NCI-H1436 (cell line): ENCODE measurements at regions not wholly inside any gene's neighbourhood (a gene's known extent, or its start where the extent isn't known, plus 50 kb on each side); places are given as distances from the start of the nearest gene placed in this dataset.
A peak's percentile ranks its signal among the peaks of the same experiment; 100 is the strongest.

Experiments
- DNase-seq: peaks from one replicate; lab custom pipeline; 2025; lab: John Stamatoyannopoulos, UW

GRCh38 chr2:4844881-4845280 is 847.3 kb upstream of the SOX11 start:
- no peak for DNase-seq

DNA sequence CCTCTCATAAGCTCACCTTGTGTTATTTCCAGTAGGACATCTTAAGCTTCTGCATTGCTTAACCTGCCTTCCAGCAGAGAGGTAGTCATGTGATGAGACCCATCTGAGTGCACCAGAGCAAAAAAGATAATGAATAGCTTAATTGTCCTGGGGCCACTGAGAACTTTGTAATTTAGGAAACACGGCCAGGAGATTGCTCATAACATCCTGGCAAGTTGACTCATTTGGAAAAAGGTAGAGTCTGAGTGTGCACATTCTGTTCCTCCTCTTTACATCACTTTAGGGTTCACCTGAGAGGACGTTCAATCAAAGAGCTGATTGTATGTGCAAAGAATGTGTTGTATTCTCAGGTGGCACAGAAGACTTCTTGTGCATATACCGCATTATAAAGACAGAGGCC is 830.2 kb upstream of the SOX11 start:
- no peak for DNase-seq

DNA sequence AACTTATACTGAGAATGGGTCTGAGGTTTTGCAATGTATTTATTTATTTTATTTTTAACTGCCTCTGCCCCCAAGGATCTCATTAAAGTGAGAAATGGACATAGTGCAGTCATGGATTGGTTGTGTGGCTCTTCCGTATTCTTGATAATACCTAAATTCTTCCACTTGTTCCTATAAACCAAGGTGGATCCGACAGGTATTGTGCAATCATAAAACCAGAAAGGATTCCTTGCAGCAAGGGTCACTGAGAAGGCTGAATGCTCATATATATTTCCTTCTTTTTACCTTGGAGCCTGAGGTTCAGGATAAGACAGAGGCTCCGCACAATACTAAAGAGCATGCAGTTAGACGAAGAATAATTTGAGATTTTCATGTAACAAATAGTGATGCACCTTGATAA is 826.0 kb upstream of the SOX11 start:
- DNase-seq, result no peak

GRCh38 chr2:4868466-4868865 is 823.7 kb upstream of the SOX11 start:
- DNase-seq, result no peak

DNA sequence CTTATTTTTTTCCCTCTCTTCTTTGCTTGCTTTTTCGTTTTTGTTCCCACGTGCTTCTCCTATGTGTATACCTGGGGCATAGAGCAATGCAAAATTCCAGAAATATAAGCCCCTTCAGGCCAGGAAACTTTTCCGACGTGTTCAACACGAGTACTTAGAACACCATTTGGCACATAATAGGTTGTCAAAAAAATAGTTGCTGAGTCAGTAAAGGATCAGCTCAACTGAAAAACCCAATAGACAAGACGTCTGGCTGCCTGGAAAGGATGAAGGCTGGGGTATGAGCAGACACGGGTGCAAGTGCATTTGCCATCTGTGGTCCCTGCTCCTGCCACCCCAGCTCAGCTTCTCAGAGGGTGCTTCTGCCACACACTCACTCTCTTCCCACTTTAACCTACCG is 823.0 kb upstream of the SOX11 start:
- no peak for DNase-seq

DNA sequence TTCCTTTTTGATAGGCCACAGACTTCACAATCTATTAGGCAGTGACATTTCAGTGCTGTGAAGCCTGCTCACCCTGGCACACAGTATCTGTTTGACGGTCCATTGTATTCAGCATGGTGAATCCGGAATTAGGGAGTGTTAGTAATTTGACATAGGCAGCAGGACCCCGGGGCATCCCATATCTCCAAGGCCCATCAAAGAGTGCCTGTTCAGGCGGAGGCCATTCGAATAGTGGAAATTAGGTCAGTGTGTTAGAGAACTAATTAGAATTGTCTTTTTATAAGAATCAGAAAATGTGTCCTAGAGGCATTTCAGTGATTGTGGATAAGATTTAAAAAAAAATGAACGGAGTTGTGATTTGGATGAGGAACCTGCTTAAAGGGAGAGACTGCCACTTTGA is 818.8 kb upstream of the SOX11 start:
- DNase-seq, result no peak

DNA sequence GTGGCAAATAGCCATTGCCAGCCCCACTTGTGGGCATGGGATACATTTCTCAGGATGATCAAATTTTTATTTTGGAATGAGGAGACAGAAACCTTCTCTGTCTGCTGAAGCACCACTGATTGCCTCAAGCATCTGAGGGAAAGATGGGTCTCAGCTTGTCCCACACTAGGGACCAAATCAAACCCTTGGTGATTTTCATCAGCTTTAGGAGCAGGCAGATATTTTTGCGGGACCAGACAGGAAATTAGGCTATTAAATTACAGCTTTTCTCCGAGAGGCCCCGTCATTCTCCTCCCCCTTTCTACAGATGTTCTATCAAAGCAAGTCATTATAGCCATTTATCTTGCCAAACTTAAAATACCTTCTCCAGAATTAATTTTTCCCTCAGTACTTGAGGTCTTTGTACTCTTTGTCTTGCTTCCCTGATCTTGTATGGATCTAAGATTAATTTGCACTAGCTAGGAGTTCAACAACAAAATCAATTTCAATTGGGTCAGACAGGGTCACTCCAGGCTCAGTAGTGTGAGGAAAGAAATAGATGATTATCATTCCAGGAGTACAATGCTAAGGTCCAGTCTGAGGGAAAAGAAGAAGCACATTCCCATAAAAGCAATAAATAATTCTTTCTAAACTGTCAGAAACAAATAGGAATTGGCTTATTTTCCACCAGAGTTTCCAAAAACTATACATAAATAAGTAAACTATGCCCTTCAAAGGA is 818.1 kb upstream of the SOX11 start:
- no peak for DNase-seq

DNA sequence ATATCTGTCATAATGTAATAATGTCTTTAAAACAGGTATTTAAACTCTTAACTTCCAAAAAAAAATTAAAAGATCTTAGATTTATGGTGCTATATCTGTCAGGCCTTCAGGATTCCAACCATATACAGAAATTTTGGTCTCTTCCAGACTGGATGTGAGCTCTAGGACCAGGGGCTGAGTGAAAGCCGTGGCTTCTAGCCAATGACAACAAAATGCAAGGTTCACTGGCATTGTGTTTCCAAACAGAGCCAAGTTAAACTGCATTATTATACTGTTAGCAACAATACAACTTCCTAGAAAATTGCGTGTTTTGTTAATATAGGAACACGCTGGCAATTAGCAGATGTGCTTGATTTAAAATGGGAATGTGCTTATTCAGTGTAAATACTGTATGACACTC is 809.8 kb upstream of the SOX11 start:
- DNase-seq, result no peak

GRCh38 chr2:4882941-4883340 is 809.2 kb upstream of the SOX11 start:
- no peak for DNase-seq

- DNase-seq, result no peak
These were observed 808.8 kb upstream of the SOX11 start for GRCh38 chr2:4883375-4883774.

DNA sequence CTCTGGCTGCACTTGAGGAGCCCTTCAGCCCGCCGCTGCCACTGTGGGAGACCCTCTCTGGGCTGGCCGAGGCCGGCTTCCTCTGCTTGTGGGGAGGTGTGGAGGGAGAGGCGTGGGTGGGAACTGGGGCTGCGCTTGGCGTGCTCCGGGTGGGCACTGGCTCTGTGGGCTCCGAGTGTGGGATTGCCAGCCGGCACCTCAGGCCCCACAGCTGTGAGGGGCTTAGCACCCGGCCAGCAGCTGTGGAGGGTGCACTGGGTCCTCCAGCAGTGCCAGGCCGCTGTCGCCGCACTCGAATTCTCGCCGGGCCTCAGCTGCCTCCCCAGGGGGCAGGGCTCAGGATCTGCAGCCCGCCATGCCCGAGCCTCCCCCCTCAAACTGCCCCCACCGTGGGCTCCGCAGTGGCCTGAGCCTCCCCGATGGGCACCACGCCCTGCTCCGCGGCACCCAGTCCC is 808.0 kb upstream of the SOX11 start:
- no peak for DNase-seq

DNA sequence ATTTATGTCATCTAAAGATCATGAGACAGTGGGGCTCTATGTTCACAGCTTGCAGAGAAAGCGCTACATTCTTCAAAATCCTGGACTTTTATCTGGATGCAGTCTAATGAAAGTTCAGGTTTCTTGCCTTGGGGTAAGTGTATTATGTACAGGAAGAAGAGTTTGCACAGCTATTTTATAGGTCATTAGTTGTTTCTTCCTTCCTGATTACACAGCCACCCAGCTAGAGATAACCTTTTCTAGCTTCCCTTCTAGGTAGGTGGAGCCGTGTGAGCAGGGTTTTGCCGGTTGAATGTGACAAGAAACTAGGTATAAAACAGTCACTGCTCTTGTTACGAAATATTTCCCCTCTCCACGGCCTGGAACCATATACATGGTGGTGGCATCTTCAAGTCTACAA is 800.8 kb upstream of the SOX11 start:
- no peak for DNase-seq

DNA sequence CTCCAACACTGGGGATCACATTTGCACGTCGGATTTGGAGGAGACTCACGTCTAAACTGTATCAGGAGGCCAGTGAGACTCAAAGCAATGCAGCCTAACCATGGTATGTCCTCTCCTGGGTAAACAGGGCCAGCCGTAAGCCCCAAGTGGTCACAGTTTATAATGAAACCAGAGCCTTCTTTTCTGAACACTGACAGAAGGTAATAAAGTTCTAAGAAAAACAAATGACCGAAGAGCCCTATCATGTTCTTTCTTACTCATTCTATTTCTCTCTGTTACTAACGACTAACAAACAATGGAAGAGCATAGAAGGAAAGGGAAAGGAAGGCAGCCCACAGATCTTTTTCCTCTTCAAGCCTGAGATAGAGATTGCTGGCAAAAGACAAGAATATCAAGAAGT is 796.8 kb upstream of the SOX11 start:
- DNase-seq, result no peak

- DNase-seq, result no peak
These were observed 793.5 kb upstream of the SOX11 start for GRCh38 chr2:4898706-4899105.

DNA sequence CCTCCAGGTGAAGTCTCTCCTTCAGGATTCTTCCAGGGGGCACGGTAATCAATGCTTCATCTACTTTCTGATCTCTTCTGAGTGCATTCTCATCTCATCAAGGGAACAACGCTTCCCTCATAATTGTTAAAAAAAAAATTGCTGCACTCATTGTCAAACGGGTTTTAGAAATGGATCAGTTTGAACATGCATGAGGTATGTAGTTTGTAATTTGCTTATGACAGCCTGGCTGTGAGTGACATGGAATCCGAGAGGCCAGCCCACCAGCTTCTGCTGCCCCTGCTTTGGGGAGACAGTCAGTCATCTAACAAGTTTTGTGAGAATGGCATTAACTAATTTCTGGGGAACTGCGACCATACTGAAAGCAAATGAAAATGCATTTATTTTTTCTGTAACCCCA is 791.9 kb upstream of the SOX11 start:
- no peak for DNase-seq

DNA sequence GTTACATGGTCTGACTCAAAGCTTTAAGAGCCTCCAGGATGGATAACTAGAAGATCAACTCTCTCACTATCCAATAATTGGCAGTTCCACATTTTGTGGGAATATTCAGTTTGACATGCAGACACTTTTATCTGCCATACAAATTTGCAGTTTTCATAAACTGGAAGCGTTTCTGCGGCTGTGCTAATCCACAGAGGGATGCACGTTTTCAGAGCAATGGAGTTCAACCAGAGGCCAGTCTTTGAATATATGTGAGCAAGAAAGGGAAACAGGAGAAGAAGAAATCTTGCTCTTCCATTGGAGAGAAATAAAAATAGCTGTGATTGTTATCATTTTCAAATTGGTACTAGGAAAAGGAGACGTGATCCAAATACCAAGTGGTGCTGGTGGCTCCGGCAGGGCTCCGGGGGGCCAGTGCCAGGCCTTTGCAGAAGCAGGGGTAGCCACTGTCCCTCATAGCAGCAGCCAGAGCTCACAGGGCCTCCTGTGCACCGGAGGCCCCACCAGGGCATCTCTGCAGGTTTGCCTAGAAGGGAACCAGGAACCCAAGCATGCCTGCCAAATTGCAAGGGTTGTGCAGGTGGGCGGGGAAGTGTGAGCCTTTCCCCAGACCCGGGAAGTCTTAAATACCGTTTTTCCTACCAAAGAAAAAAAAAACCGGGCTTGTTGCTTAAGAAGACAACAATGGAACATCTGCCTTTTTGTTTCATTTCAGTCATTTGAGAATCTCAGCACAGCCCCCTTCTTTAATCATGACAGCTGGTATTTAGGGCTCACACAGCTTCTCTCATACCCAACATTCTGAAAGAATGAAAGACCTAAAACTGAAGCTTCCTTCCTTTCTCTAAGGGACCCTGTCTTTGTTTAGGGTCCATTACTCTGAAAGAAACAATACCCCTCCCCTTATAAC is 791.1 kb upstream of the SOX11 start:
- no peak for DNase-seq

DNA sequence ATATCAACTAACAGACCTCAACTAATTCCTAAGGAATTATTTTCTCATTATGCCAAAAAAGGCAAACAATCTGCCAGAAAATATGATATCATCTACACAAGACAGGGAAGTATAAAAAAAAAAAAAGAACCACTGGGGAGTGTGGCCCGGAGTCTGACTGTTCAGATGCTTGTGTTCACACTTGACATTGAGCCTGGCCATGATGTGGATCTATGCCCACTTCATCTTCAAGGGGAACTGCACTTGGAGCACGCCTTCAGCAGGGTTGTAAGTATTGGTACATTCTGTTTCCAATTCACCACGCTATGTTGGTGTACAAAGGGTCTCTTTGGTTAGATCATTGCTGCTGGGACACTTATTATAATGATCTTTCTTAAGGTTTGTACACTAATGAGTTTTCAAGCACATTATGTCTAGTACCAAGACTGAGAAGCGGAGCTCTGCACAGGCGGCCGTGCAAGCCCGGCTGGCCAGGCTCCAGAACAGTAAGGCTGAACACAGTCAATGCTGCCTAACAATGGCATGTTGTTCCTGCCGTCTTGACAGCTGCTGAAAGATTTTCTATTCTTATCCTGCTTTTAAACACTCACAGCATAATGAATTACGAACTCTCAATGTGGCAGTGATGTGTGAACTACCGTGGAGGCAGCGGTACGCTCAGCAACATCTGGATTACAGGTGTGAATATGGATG is 788.4 kb upstream of the SOX11 start:
- no peak for DNase-seq

GRCh38 chr2:4908461-4908860 is 783.7 kb upstream of the SOX11 start:
- DNase-seq, result peak; percentile 45

- no peak for DNase-seq
These were observed 782.7 kb upstream of the SOX11 start for GRCh38 chr2:4909346-4910009.

- no peak for DNase-seq
These were observed 778.1 kb upstream of the SOX11 start for GRCh38 chr2:4914036-4914435.

DNA sequence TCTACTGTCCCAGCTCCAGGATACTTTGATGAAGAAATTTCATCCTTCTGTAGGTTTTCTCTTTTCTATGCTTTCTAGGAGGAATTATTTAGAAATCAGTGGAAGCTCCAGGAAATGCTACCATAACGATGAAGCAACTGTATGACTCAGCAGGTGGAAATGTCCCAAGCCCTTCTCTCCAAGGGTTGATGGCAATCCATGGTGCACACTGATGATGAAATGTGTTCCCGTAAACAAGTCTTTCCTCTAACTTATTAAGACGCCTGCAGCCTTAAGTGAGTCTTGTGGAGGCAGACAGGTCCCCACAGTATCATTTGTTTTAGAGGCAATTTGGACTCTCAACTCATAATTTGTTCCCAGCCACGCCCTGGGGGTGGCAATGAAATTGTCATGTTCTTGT is 777.6 kb upstream of the SOX11 start:
- no peak for DNase-seq

DNA sequence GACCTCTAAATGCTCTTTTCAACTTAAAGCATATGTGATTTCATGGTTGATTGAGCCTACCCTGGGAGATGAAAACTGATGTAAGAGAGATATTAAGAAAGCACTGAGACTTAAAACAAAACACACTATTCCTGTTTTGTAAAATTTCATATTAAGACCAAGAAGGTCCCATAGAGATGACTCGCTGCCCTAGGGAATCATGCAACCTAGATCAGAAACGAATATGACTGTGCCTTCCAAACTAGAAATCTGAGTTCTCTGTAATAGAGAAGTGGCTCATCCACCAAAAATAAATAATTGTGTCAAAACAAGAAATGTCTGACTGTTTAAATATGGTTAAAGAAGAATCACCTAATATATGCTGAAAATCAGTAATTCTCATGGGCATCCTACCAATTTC is 776.8 kb upstream of the SOX11 start:
- no peak for DNase-seq
